GM23248 (cell line): ENCODE measurements at regions not wholly inside any gene's neighbourhood (a gene's known extent, or its start where the extent isn't known, plus 50 kb on each side); places are given as distances from the start of the nearest gene placed in this dataset.

Experiments
- DNase-seq: peaks from one replicate; pipeline ENCODE4 v3.0.0-alpha.2; 2015
- H2AFZ ChIP-seq: fragments of 200-600 bp; sonication (generic); 2 replicates; pipeline ENCODE4 v1.6.1; 2016; ENCODE audit warnings: antibody characterized with exemption
- H3F3A ChIP-seq: fragments of 200-600 bp; sonication (generic); 2 replicates; pipeline ENCODE4 v1.6.1; 2016; ENCODE audit warnings: mild to moderate bottlenecking, antibody characterized with exemption, mixed run types; ENCODE audit not compliant: insufficient read depth
- H3K27ac ChIP-seq: fragments of 200-600 bp; sonication (generic); 2 replicates; pipeline ENCODE4 v1.5.1; 2016; ENCODE audit warnings: mild to moderate bottlenecking
- H3K27me3 ChIP-seq: fragments of 200-600 bp; sonication (generic); replicated peaks from 2 replicates; pipeline ENCODE4 v1.6.1; 2016; ENCODE audit warnings: mild to moderate bottlenecking; ENCODE audit not compliant: insufficient read depth
- H3K36me3 ChIP-seq: fragments of 200-600 bp; sonication (generic); 2 replicates; pipeline ENCODE4 v1.6.1; 2016; ENCODE audit warnings: low read depth, mild to moderate bottlenecking
- H3K4me1 ChIP-seq: fragments of 200-600 bp; sonication (generic); 2 replicates; pipeline ENCODE4 v1.6.1; 2016; ENCODE audit warnings: mild to moderate bottlenecking; ENCODE audit not compliant: insufficient read depth
- H3K4me2 ChIP-seq: fragments of 200-600 bp; sonication (generic); one replicate; pipeline ENCODE4 v1.6.1; 2016; ENCODE audit warnings: mild to moderate bottlenecking; ENCODE audit not compliant: unreplicated experiment
- H3K4me3 ChIP-seq: fragments of 200-600 bp; sonication (generic); 2 replicates; pipeline ENCODE4 v1.5.1; 2016; ENCODE audit warnings: mild to moderate bottlenecking
- H3K79me2 ChIP-seq: fragments of 200-600 bp; sonication (generic); 2 replicates; pipeline ENCODE4 v1.6.1; 2016; ENCODE audit warnings: mild to moderate bottlenecking; ENCODE audit not compliant: insufficient read depth
- H3K9ac ChIP-seq: fragments of 200-600 bp; sonication (generic); 2 replicates; pipeline ENCODE4 v1.6.1; 2016; ENCODE audit warnings: mild to moderate bottlenecking
- H3K9me2 ChIP-seq: fragments of 200-600 bp; sonication (generic); 2 replicates; pipeline ENCODE4 v1.6.1; 2016; ENCODE audit warnings: mixed run types, mild to moderate bottlenecking, moderate library complexity; ENCODE audit not compliant: insufficient read depth
- H3K9me3 ChIP-seq: fragments of 200-600 bp; sonication (generic); one replicate; pipeline ENCODE4 v1.6.1; 2017; ENCODE audit warnings: low read depth
- H4K20me1 ChIP-seq: fragments of 200-600 bp; sonication (generic); 2 replicates; pipeline ENCODE4 v1.6.0; 2016; ENCODE audit not compliant: insufficient read depth
- EZH2 ChIP-seq: fragments of 200-600 bp; sonication (generic); IDR thresholded peaks from 2 replicates; pipeline ENCODE4 v1.6.1; 2018; ENCODE audit warnings: antibody characterized with exemption, mild to moderate bottlenecking; ENCODE audit not compliant: insufficient read depth, poor library complexity, severe bottlenecking
- EZH2phosphoT487 ChIP-seq: fragments of 200-600 bp; sonication (generic); IDR thresholded peaks from 2 replicates; pipeline ENCODE4 v1.6.1; 2018; ENCODE audit warnings: antibody characterized with exemption, moderate library complexity, mild to moderate bottlenecking, low read depth; ENCODE audit not compliant: insufficient read depth
- WGBS, 2 experiments: methylation state at CpG; one replicate each; pipeline ENCODE4 v1.1.6; 2015 to 2017; ENCODE audit warnings: low lambda C conversion rate in 2 of 2, low coverage in 1 of 2; ENCODE audit errors: missing lambda C conversion rate in 2 of 2; 5-methylcytosine and 5-hydroxymethylcytosine counted together
- in situ Hi-C: fragments of 300-500 bp; cut with MboI; formaldehyde crosslinking; loops from 2 replicates; pipeline ENCODE4 v1.15.0; 2020

GRCh38 chr1:184161071-184161698 lies 109.7 kb downstream of the TSEN15 start:
- Histone ChIP-seq H3K79me2 (no peaks in the 10 kb centered on the region), H3K9me2 (no peaks in the 10 kb centered on the region), H3K4me2 (peak overlapping the region; percentile 45), H3F3A (peaks cover 51% of the 10 kb centered on the region), H3K4me1 (peaks cover 44% of the 10 kb centered on the region), H3K4me3 (no peak overlapping the region), H3K9ac (peak overlapping the region; percentile 21; the same call in 1 of the 2 replicates), H3K27me3 (no peaks in the 10 kb centered on the region), H3K9me3 (no peaks in the 10 kb centered on the region), H4K20me1 (no peaks in the 10 kb centered on the region), H2AFZ (0 out of 2 replicates have a peak overlapping the region, but pooled peaks have one; percentile 31), H3K36me3 (no peaks in the 10 kb centered on the region), H3K27ac (peak overlapping the region; percentile 82)
- WGBS, 2 experiments = 3 to 7% methylated on average over 3 of the region's 3 CpGs
- in situ Hi-C loops = no loop called here
- peak; percentile 92 for DNase-seq
- no peak for TF ChIP-seq EZH2phosphoT487
- no peak for TF ChIP-seq EZH2

- Histone ChIP-seq H2AFZ (no peak overlapping the region), H3K9me3 (no peaks in the 10 kb centered on the region), H3K36me3 (no peaks in the 10 kb centered on the region), H4K20me1 (no peaks in the 10 kb centered on the region), H3K79me2 (no peaks in the 10 kb centered on the region), H3K9ac (no peak overlapping the region), H3K9me2 (no peaks in the 10 kb centered on the region), H3F3A (peaks cover 51% of the 10 kb centered on the region), H3K27me3 (no peaks in the 10 kb centered on the region), H3K4me2 (no peak overlapping the region), H3K4me3 (no peak overlapping the region), H3K27ac (peak overlapping the region; percentile 82; the same call in 1 of the 2 replicates), H3K4me1 (peaks cover 40% of the 10 kb centered on the region)
- WGBS, 2 experiments = 81 to 84% methylated on average over 9 of the region's 9 CpGs
- in situ Hi-C loops = no loop called here
- TF ChIP-seq EZH2 = no peak
- no peak for TF ChIP-seq EZH2phosphoT487
- no peak for DNase-seq
Observed at GRCh38 chr1:184162281-184162680, 110.8 kb downstream of the TSEN15 start.

GRCh38 chr1:184163674-184164465 lies 112.3 kb downstream of the TSEN15 start:
- Histone ChIP-seq H3K36me3 (no peaks in the 10 kb centered on the region), H3K4me2 (no peak overlapping the region), H3K27me3 (no peaks in the 10 kb centered on the region), H3K9me2 (no peaks in the 10 kb centered on the region), H3K9ac (no peak overlapping the region), H3K27ac (0 out of 2 replicates have a peak overlapping the region, but pooled peaks have one; percentile 3), H4K20me1 (no peaks in the 10 kb centered on the region), H2AFZ (no peak overlapping the region), H3K4me1 (peaks cover 38% of the 10 kb centered on the region), H3K4me3 (no peak overlapping the region), H3K79me2 (no peaks in the 10 kb centered on the region), H3K9me3 (no peaks in the 10 kb centered on the region), H3F3A (peaks cover 49% of the 10 kb centered on the region)
- DNase-seq = peak; percentile 74
- no peak for TF ChIP-seq EZH2
- TF ChIP-seq EZH2phosphoT487 = no peak
- in situ Hi-C loops = no loop called here
- WGBS, 2 experiments = 41 to 47% methylated on average over 3 of the region's 3 CpGs

- H3K27ac ChIP-seq = no peak overlapping the region
Observed at GRCh38 chr1:184164536-184164935, 113.0 kb downstream of the TSEN15 start.

More at GRCh38 chr1:184164536-184164935, 113.0 kb downstream of the TSEN15 start:
- in situ Hi-C loops = no loop called here
- Histone ChIP-seq H3K9ac (no peak overlapping the region), H2AFZ (no peak overlapping the region), H3K4me1 (peaks cover 35% of the 10 kb centered on the region), H3K27me3 (no peaks in the 10 kb centered on the region), H3F3A (peaks cover 42% of the 10 kb centered on the region), H3K9me3 (no peaks in the 10 kb centered on the region), H3K4me3 (no peak overlapping the region), H4K20me1 (no peaks in the 10 kb centered on the region), H3K9me2 (no peaks in the 10 kb centered on the region), H3K4me2 (no peak overlapping the region), H3K79me2 (no peaks in the 10 kb centered on the region), H3K36me3 (no peaks in the 10 kb centered on the region)
- TF ChIP-seq EZH2phosphoT487 = no peak
- TF ChIP-seq EZH2 = no peak
- WGBS, 2 experiments = 91 to 100% methylated on average over 1 of the region's 1 CpG
- DNase-seq = no peak
